ENCODE measurements at regions not wholly inside any gene's neighbourhood (a gene's known extent, or its start where the extent isn't known, plus 50 kb on each side); places are given as distances from the start of the nearest gene placed in this dataset.

- TF ChIP-seq EP300 (IDR thresholded peaks at IDR 0.05; ENCODE audit: borderline replicate concordance in 1 of 2, low read depth in 2 of 2, low read length in 2 of 2), result no peak
- TF ChIP-seq BRCA1 (IDR thresholded peaks at IDR 0.05; ENCODE audit: low read depth, low read length), result no peak
- TF ChIP-seq POLR2A (IDR thresholded peaks at IDR 0.05; ENCODE audit: control extremely low read depth in 1 of 2, low read depth in 2 of 2, low read length in 2 of 2), result no peak
- TF ChIP-seq SP4 (IDR thresholded peaks at IDR 0.05; ENCODE audit: low read length), result no peak
- no peak for TF ChIP-seq TAF1 (IDR thresholded peaks at IDR 0.05; ENCODE audit: low read depth, low read length)
- TF ChIP-seq CEBPB (IDR thresholded peaks at IDR 0.05; ENCODE audit: low read depth, low read length), result no peak
- no peak for TF ChIP-seq CHD1 (IDR thresholded peaks at IDR 0.05; ENCODE audit: low read depth, low read length)
- TF ChIP-seq SP1 (IDR thresholded peaks at IDR 0.05; ENCODE audit: low read depth, low read length), result no peak
- TF ChIP-seq CTCF (IDR thresholded peaks at IDR 0.05; ENCODE audit: control extremely low read depth in 1 of 3, insufficient read depth in 1 of 3, low read depth in 1 of 3, low read length in 3 of 3), result no peak
- no peak for TF ChIP-seq POU5F1 (IDR thresholded peaks at IDR 0.05; ENCODE audit: low read depth, low read length)
- Histone ChIP-seq H3K23me2 (ENCODE audit: low read depth, low read length) (no peaks in the 10 kb centered on the region), H2BK20ac (ENCODE audit: low read length) (no peak overlapping the region), H2AK5ac (ENCODE audit: low read depth, low read length) (no peak overlapping the region), H3K9ac (replicated peaks in 1 of 4; ENCODE audit: extremely low read depth in 1 of 4, low read depth in 3 of 4, low read length in 3 of 4) (no peak overlapping the region), H3K79me2 (ENCODE audit: control insufficient read depth in 1 of 2, insufficient read depth in 2 of 2, low read length in 2 of 2) (no peaks in the 10 kb centered on the region), H3K27ac (ENCODE audit: low read depth, low read length) (no peak overlapping the region), H3K9me3 (ENCODE audit: insufficient read depth in 2 of 2, low read depth in 1 of 2, low read length in 1 of 2) (no peaks in the 10 kb centered on the region), H3K79me1 (ENCODE audit: low read depth, low read length) (no peaks in the 10 kb centered on the region), H3K4ac (replicated peaks; ENCODE audit: insufficient read length, low read depth, low read length) (no peak overlapping the region), H2BK15ac (ENCODE audit: low read length) (no peak overlapping the region), H2AFZ (ENCODE audit: low read length) (no peak overlapping the region), H4K8ac (ENCODE audit: extremely low read depth, insufficient read depth, low read length) (no peak overlapping the region), H3K27me3 (replicated peaks in 1 of 4; ENCODE audit: control insufficient read depth in 3 of 4, extremely low read depth in 1 of 4, insufficient read depth in 3 of 4, low read length in 3 of 4) (peaks cover 0 to 1% (median 0%) of the 10 kb centered on the region in 4 experiments; a peak in 1 of 7 replicates), H3K56ac (replicated peaks; ENCODE audit: insufficient read length, low read depth, low read length) (no peak overlapping the region), H4K5ac (ENCODE audit: insufficient read length, low read depth, low read length) (no peak overlapping the region), H2BK12ac (ENCODE audit: low read depth, low read length) (no peak overlapping the region), H2BK120ac (replicated peaks; ENCODE audit: low read depth, low read length) (no peak overlapping the region), H3K4me1 (replicated peaks in 1 of 4; ENCODE audit: control insufficient read depth in 3 of 4, insufficient read depth in 4 of 4, low read length in 3 of 4) (no peaks in the 10 kb centered on the region), H2BK5ac (ENCODE audit: low read depth, low read length) (no peak overlapping the region), H3K23ac (ENCODE audit: insufficient read length) (no peak overlapping the region), H4K91ac (replicated peaks; ENCODE audit: insufficient read length, low read length) (no peak overlapping the region), H3K18ac (ENCODE audit: extremely low read depth, low read length) (no peak overlapping the region), H4K20me1 (replicated peaks in 1 of 2; ENCODE audit: control insufficient read depth in 1 of 2, insufficient read depth in 2 of 2, low read length in 2 of 2) (no peaks in the 10 kb centered on the region), H3K4me3 (ENCODE audit: extremely low read depth in 1 of 4, insufficient read depth in 2 of 4, low read depth in 3 of 4, low read length in 4 of 4) (no peak overlapping the region), H3K36me3 (ENCODE audit: control insufficient read depth in 2 of 4, insufficient read depth in 4 of 4, low read length in 3 of 4) (no peaks in the 10 kb centered on the region), H3K14ac (ENCODE audit: insufficient read length) (no peak overlapping the region), H3K4me2 (ENCODE audit: insufficient read depth in 1 of 2, low read depth in 2 of 2, low read length in 2 of 2) (no peak overlapping the region)
- POLR2A ChIA-PET (ENCODE audit: partially characterized antibody), result no interaction called here
- WGBS, 2 experiments (ENCODE audit: extremely low coverage in 1 of 2, insufficient coverage in 1 of 2, insufficient read length in 1 of 2, insufficient replicate concordance in 2 of 2, low coverage in 1 of 2, low lambda C conversion rate in 2 of 2, missing lambda C conversion rate in 1 of 2), result 83% methylated on average over 1 of the region's 1 CpG; no CpG with 5 or more reads in 1 of the 2 experiments
- DNase-seq (ENCODE audit: low read depth in 1 of 2, low spot score in 2 of 2) (no peak), FAIRE-seq (no peak)
- CTCF ChIA-PET (ENCODE audit: partially characterized antibody), result no interaction called here
Observed at GRCh38 chr3:76815561-76815960, 224.3 kb upstream of the ROBO2 start.

All from H1 (cell line).